ENCODE measurements at regions not wholly inside any gene's neighbourhood (a gene's known extent, or its start where the extent isn't known, plus 50 kb on each side); places are given as distances from the start of the nearest gene placed in this dataset.

DNA sequence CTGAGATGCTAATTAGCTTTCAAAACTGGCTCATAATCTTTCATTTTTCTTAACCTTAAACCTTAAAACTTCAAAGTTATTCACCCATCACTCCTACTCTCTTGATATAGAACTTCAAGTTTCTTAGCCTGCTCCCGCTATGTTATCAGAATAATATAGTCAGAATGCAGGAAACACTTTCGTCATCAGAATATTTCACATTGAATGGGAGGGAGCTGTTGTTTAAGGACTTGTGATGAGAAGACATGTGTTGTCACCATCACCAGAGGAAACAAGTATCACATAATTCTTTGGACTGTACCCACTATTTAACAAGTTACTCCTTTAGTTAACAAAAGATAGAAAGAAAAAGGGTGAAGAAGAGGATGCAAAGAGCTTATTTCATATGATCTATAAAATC is 65.0 kb upstream of the FNDC3A start:
- no peak for DNase-seq
- no peaks in the 10 kb centered on the region for H3K27me3 ChIP-seq (ENCODE audit: insufficient read depth, low read length)

DNA sequence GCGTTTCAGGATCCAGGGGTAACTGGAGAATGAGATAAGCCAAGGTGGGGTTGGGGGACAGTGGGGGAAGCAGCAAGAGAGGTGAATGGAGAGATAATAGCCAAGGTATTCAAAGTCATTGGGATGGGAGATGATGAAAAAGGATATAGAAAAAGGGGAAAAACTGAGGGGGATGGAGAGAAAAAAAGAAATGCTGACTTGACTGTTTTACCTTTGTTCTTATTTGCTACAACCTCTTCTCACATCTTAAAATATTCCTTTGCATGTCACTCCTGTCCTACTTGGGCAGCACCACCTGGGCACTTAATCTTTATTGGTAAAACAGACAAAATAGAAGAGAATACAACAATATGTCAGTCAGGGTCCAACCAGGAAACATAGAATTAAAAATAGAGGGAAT is 56.0 kb upstream of the FNDC3A start:
- Histone ChIP-seq H3K23ac (ENCODE audit: low read length) (no peak overlapping the region), H2AFZ (ENCODE audit: insufficient read depth, low read length, poor library complexity) (no peak overlapping the region), H2BK12ac (ENCODE audit: low read length) (no peak overlapping the region), H2BK5ac (ENCODE audit: low read depth, low read length, poor library complexity) (no peak overlapping the region), H3K36me3 (ENCODE audit: control insufficient read depth in 1 of 2, insufficient read depth in 2 of 2, low read length in 2 of 2) (no peaks in the 10 kb centered on the region), H3K14ac (ENCODE audit: low read length) (no peak overlapping the region), H3K18ac (ENCODE audit: low read length) (no peak overlapping the region), H3K4me1 (ENCODE audit: control insufficient read depth in 1 of 2, insufficient read depth in 2 of 2, low read length in 2 of 2) (peaks cover 0 to 2% of the 10 kb centered on the region in 2 experiments), H3K4ac (ENCODE audit: low read depth, low read length) (no peak overlapping the region), H2BK120ac (ENCODE audit: insufficient read depth, low read length, poor library complexity) (no peak overlapping the region), H2AK5ac (ENCODE audit: low read length) (no peak overlapping the region), H3K9me3 (ENCODE audit: insufficient read depth, low read depth, low read length) (no peaks in the 10 kb centered on the region), H4K8ac (ENCODE audit: low read depth, low read length) (no peak overlapping the region), H3K27me3 (ENCODE audit: insufficient read depth, low read length) (no peaks in the 10 kb centered on the region), H3K27ac (ENCODE audit: low read depth, low read length) (no peak overlapping the region), H3K79me2 (ENCODE audit: control insufficient read depth, insufficient read depth, low read length, poor library complexity) (no peaks in the 10 kb centered on the region), H3K4me2 (ENCODE audit: low read length) (no peak overlapping the region), H4K91ac (ENCODE audit: low read depth, low read length) (no peak overlapping the region), H3K79me1 (ENCODE audit: low read length) (no peaks in the 10 kb centered on the region), H3K4me3 (ENCODE audit: low read depth, low read length) (no peak overlapping the region), H4K12ac (ENCODE audit: low read depth, low read length) (no peak overlapping the region), H3K9ac (ENCODE audit: low read length) (no peak overlapping the region)
- no peak for DNase-seq
- no CpG with 5 or more reads among the region's 1 CpG for WGBS (ENCODE audit: extremely low coverage, insufficient coverage, insufficient read length)

More for the DNA sequence above, 65.0 kb upstream of the FNDC3A start:
- Histone ChIP-seq H2AFZ (ENCODE audit: insufficient read depth, low read length, poor library complexity) (no peak overlapping the region), H2AK5ac (ENCODE audit: low read length) (no peak overlapping the region), H3K79me2 (ENCODE audit: control insufficient read depth, insufficient read depth, low read length, poor library complexity) (no peaks in the 10 kb centered on the region), H2BK120ac (ENCODE audit: insufficient read depth, low read length, poor library complexity) (no peak overlapping the region), H3K4ac (ENCODE audit: low read depth, low read length) (no peak overlapping the region), H4K91ac (ENCODE audit: low read depth, low read length) (no peak overlapping the region), H3K9ac (ENCODE audit: low read length) (no peak overlapping the region), H3K23ac (ENCODE audit: low read length) (no peak overlapping the region), H4K8ac (ENCODE audit: low read depth, low read length) (no peak overlapping the region), H3K27ac (ENCODE audit: low read depth, low read length) (no peak overlapping the region), H2BK5ac (ENCODE audit: low read depth, low read length, poor library complexity) (no peak overlapping the region), H3K4me1 (ENCODE audit: control insufficient read depth in 1 of 2, insufficient read depth in 2 of 2, low read length in 2 of 2) (no peaks in the 10 kb centered on the region), H3K9me3 (ENCODE audit: insufficient read depth, low read depth, low read length) (no peaks in the 10 kb centered on the region), H3K36me3 (ENCODE audit: control insufficient read depth in 1 of 2, insufficient read depth in 2 of 2, low read length in 2 of 2) (no peaks in the 10 kb centered on the region), H2BK12ac (ENCODE audit: low read length) (no peak overlapping the region), H3K14ac (ENCODE audit: low read length) (no peak overlapping the region), H4K12ac (ENCODE audit: low read depth, low read length) (no peak overlapping the region), H3K79me1 (ENCODE audit: low read length) (peaks cover 2% of the 10 kb centered on the region), H3K4me2 (ENCODE audit: low read length) (no peak overlapping the region), H3K18ac (ENCODE audit: low read length) (no peak overlapping the region), H3K4me3 (ENCODE audit: low read depth, low read length) (no peak overlapping the region)
- no CpG with 5 or more reads among the region's 2 CpGs for WGBS (ENCODE audit: extremely low coverage, insufficient coverage, insufficient read length)

DNA sequence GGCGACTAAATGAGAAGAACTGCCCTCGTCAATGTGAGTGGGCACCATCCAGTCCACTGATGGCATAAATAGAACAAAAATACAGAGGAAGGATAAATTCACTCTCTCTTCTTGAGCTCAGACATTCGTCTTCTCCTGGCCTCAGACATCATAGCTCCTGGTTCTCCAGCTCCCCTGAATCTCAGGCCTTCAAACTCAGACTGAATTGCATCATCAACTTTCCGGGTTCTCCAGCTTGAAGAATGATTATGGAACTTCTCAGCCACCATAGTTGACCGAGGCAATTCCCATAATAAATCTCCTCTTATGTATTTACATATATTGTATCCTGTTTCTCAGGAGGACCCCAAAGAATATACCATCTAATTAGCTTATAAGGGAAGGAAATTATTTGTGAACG is 55.0 kb upstream of the FNDC3A start:
- H3K27me3 ChIP-seq (ENCODE audit: insufficient read depth, low read length), result no peaks in the 10 kb centered on the region
- H2BK12ac ChIP-seq (ENCODE audit: low read length), result no peak overlapping the region
- DNase-seq, result no peak
- no peaks in the 10 kb centered on the region for H3K79me2 ChIP-seq (ENCODE audit: control insufficient read depth, insufficient read depth, low read length, poor library complexity)
- no peak overlapping the region for H2AK5ac ChIP-seq (ENCODE audit: low read length)
- no peaks in the 10 kb centered on the region for H3K9me3 ChIP-seq (ENCODE audit: insufficient read depth, low read depth, low read length)
- H3K4ac ChIP-seq (ENCODE audit: low read depth, low read length), result no peak overlapping the region
- H2BK120ac ChIP-seq (ENCODE audit: insufficient read depth, low read length, poor library complexity), result no peak overlapping the region
- H2BK5ac ChIP-seq (ENCODE audit: low read depth, low read length, poor library complexity), result no peak overlapping the region
- H3K4me1 ChIP-seq (ENCODE audit: control insufficient read depth in 1 of 2, insufficient read depth in 2 of 2, low read length in 2 of 2), result peaks cover 0 to 2% of the 10 kb centered on the region in 2 experiments
- H3K4me3 ChIP-seq (ENCODE audit: low read depth, low read length), result no peak overlapping the region
- H3K18ac ChIP-seq (ENCODE audit: low read length), result no peak overlapping the region
- no peak overlapping the region for H3K23ac ChIP-seq (ENCODE audit: low read length)
- no peak overlapping the region for H4K8ac ChIP-seq (ENCODE audit: low read depth, low read length)
- H3K36me3 ChIP-seq (ENCODE audit: control insufficient read depth in 1 of 2, insufficient read depth in 2 of 2, low read length in 2 of 2), result no peaks in the 10 kb centered on the region
- no peak overlapping the region for H2AFZ ChIP-seq (ENCODE audit: insufficient read depth, low read length, poor library complexity)
- no peaks in the 10 kb centered on the region for H3K79me1 ChIP-seq (ENCODE audit: low read length)
- H3K4me2 ChIP-seq (ENCODE audit: low read length), result no peak overlapping the region
- no peak overlapping the region for H3K27ac ChIP-seq (ENCODE audit: low read depth, low read length)
- no peak overlapping the region for H4K91ac ChIP-seq (ENCODE audit: low read depth, low read length)
- H3K14ac ChIP-seq (ENCODE audit: low read length), result no peak overlapping the region
- no CpG with 5 or more reads among the region's 6 CpGs for WGBS (ENCODE audit: extremely low coverage, insufficient coverage, insufficient read length)
- no peak overlapping the region for H4K12ac ChIP-seq (ENCODE audit: low read depth, low read length)
- H3K9ac ChIP-seq (ENCODE audit: low read length), result no peak overlapping the region

DNA sequence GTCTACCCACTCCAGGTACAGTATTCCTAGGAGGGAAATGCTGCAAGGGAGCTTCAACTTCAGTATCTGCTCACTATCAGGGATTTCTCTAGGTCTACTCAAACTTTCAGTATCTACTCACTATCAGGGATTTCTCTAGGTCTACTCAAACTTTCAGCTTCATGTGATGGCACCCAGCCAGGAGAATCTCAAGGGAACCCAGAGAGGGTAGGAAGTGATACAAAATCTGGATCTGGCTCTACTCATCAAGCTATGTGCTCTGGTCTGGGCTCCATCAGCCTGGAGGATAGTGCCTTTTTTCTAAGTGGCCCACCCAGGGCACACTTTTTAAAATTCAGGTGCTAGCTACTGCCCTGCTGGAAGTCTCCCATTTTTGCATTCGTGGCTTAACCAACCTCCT is 52.3 kb upstream of the FNDC3A start:
- no peak overlapping the region for H3K14ac ChIP-seq (ENCODE audit: low read length)
- H3K27ac ChIP-seq (ENCODE audit: low read depth, low read length), result no peak overlapping the region
- H3K79me2 ChIP-seq (ENCODE audit: control insufficient read depth, insufficient read depth, low read length, poor library complexity), result no peaks in the 10 kb centered on the region
- no peak overlapping the region for H3K4me2 ChIP-seq (ENCODE audit: low read length)
- H3K9ac ChIP-seq (ENCODE audit: low read length), result no peak overlapping the region
- no peak overlapping the region for H4K12ac ChIP-seq (ENCODE audit: low read depth, low read length)
- no CpG with 5 or more reads among the region's 1 CpG for WGBS (ENCODE audit: extremely low coverage, insufficient coverage, insufficient read length)
- no peak overlapping the region for H3K18ac ChIP-seq (ENCODE audit: low read length)
- H3K9me3 ChIP-seq (ENCODE audit: insufficient read depth, low read depth, low read length), result no peaks in the 10 kb centered on the region
- no peaks in the 10 kb centered on the region for H3K36me3 ChIP-seq (ENCODE audit: control insufficient read depth in 1 of 2, insufficient read depth in 2 of 2, low read length in 2 of 2)
- no peak overlapping the region for H4K8ac ChIP-seq (ENCODE audit: low read depth, low read length)
- no peak overlapping the region for H2BK120ac ChIP-seq (ENCODE audit: insufficient read depth, low read length, poor library complexity)
- H3K23ac ChIP-seq (ENCODE audit: low read length), result no peak overlapping the region
- H3K27me3 ChIP-seq (ENCODE audit: insufficient read depth, low read length), result no peaks in the 10 kb centered on the region
- no peak overlapping the region for H2BK5ac ChIP-seq (ENCODE audit: low read depth, low read length, poor library complexity)
- no peaks in the 10 kb centered on the region for H3K79me1 ChIP-seq (ENCODE audit: low read length)
- H2AFZ ChIP-seq (ENCODE audit: insufficient read depth, low read length, poor library complexity), result no peak overlapping the region
- H4K91ac ChIP-seq (ENCODE audit: low read depth, low read length), result no peak overlapping the region
- no peak for DNase-seq
- H3K4me3 ChIP-seq (ENCODE audit: low read depth, low read length), result no peak overlapping the region
- no peak overlapping the region for H3K4ac ChIP-seq (ENCODE audit: low read depth, low read length)
- H3K4me1 ChIP-seq (ENCODE audit: control insufficient read depth in 1 of 2, insufficient read depth in 2 of 2, low read length in 2 of 2), result peaks cover 0 to 2% of the 10 kb centered on the region in 2 experiments
- H2AK5ac ChIP-seq (ENCODE audit: low read length), result no peak overlapping the region
- no peak overlapping the region for H2BK12ac ChIP-seq (ENCODE audit: low read length)
